ENCODE measurements at regions not wholly inside any gene's neighbourhood (a gene's known extent, or its start where the extent isn't known, plus 50 kb on each side); places are given as distances from the start of the nearest gene placed in this dataset.
A peak's percentile ranks its signal among the peaks of the same experiment; 100 is the strongest.

DNA sequence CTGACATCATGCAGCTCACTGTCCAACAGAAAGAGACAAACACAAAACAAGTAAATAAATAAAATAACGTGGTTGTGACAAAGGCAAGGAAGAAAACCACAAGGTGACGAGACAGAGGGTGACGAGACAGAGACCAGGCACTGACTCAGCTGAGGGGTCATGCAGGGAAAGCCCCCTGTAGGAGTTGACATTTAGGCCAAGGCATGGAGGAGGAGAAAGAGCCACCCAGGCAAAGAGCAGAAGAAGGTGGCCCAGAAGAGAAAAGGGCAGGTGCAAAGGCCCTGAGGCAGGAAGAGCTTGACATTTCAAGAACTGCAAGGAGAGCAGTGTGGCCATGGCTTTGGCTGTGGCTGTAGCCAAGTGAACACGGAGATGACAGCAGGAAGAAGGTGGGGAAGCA lies 65.1 kb upstream of the ID3 start:
- Histone ChIP-seq H3K4me3 (ENCODE audit: low read length) (no peak overlapping the region), H3K9me2 (replicated peaks; ENCODE audit: insufficient read depth, low read length) (no peaks in the 10 kb centered on the region), H3F3A (ENCODE audit: insufficient read depth, low read length) (peaks cover 29% of the 10 kb centered on the region), H3K4me1 (ENCODE audit: low read length) (peaks cover 52% of the 10 kb centered on the region), H3K36me3 (replicated peaks; ENCODE audit: insufficient read depth, low read length) (no peaks in the 10 kb centered on the region), H3K27me3 (replicated peaks; ENCODE audit: insufficient read depth, low read length) (no peaks in the 10 kb centered on the region), H3K27ac (ENCODE audit: low read length) (peak overlapping the region; percentile 31; the same call in 1 of the 2 replicates), H4K20me1 (ENCODE audit: insufficient read depth, low read length) (no peaks in the 10 kb centered on the region), H2AFZ (ENCODE audit: low read length) (no peak overlapping the region), H3K79me2 (ENCODE audit: low read length) (peaks cover 4% of the 10 kb centered on the region; the same call in 1 of the 2 replicates), H3K9me3 (replicated peaks; ENCODE audit: insufficient read depth, low read length) (no peaks in the 10 kb centered on the region), H3K4me2 (ENCODE audit: low read depth, low read length) (no peak overlapping the region), H3K9ac (ENCODE audit: low read length) (no peak overlapping the region)
- no peak for TF ChIP-seq EZH2phosphoT487 (IDR thresholded peaks at IDR 0.05; ENCODE audit: low read length)
- TF ChIP-seq, protein P1, sequence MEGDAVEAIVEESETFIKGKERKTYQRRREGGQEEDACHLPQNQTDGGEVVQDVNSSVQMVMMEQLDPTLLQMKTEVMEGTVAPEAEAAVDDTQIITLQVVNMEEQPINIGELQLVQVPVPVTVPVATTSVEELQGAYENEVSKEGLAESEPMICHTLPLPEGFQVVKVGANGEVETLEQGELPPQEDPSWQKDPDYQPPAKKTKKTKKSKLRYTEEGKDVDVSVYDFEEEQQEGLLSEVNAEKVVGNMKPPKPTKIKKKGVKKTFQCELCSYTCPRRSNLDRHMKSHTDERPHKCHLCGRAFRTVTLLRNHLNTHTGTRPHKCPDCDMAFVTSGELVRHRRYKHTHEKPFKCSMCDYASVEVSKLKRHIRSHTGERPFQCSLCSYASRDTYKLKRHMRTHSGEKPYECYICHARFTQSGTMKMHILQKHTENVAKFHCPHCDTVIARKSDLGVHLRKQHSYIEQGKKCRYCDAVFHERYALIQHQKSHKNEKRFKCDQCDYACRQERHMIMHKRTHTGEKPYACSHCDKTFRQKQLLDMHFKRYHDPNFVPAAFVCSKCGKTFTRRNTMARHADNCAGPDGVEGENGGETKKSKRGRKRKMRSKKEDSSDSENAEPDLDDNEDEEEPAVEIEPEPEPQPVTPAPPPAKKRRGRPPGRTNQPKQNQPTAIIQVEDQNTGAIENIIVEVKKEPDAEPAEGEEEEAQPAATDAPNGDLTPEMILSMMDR (IDR thresholded peaks at IDR 0.05; ENCODE audit: low read length): no peak
- TF ChIP-seq EZH2 (optimal IDR thresholded peaks at IDR 0.05; ENCODE audit: low read depth, low read length): no peak
- DNase-seq: no peak

DNA sequence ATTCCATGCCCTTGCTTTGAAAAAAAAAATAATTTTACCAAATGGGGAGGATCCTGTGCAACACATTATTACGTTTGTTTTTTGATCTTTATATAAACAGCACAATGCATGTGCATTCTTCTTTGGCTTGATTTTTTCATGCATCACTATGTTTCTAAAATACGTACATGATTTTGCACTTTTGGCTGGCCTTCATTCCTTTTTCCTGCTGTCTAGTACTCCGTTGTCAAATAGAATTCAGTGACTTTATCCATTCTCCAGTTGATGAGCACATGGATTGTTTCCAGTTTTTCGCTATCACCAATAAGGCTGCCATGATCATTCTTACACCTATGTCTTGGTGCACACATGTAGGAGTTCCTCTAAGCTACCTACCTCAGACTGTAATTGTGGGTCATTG lies 63.0 kb upstream of the ID3 start:
- H3K36me3 ChIP-seq (replicated peaks; ENCODE audit: insufficient read depth, low read length): no peaks in the 10 kb centered on the region
- H3K79me2 ChIP-seq (ENCODE audit: low read length): no peaks in the 10 kb centered on the region
- TF ChIP-seq EZH2phosphoT487 (IDR thresholded peaks at IDR 0.05; ENCODE audit: low read length) (no peak), EZH2 (optimal IDR thresholded peaks at IDR 0.05; ENCODE audit: low read depth, low read length) (no peak)
- TF ChIP-seq, protein P1 (IDR thresholded peaks at IDR 0.05; ENCODE audit: low read length): no peak
- peaks cover 59% of the 10 kb centered on the region for H3K4me1 ChIP-seq (ENCODE audit: low read length)
- H3K27ac ChIP-seq (ENCODE audit: low read length): no peak overlapping the region
- no peak overlapping the region for H3K9ac ChIP-seq (ENCODE audit: low read length)
- no peak for DNase-seq
- H3F3A ChIP-seq (ENCODE audit: insufficient read depth, low read length): peaks cover 35% of the 10 kb centered on the region
- H3K9me2 ChIP-seq (replicated peaks; ENCODE audit: insufficient read depth, low read length): no peaks in the 10 kb centered on the region
- no peaks in the 10 kb centered on the region for H4K20me1 ChIP-seq (ENCODE audit: insufficient read depth, low read length)
- H2AFZ ChIP-seq (ENCODE audit: low read length): no peak overlapping the region
- no peaks in the 10 kb centered on the region for H3K27me3 ChIP-seq (replicated peaks; ENCODE audit: insufficient read depth, low read length)
- no peaks in the 10 kb centered on the region for H3K9me3 ChIP-seq (replicated peaks; ENCODE audit: insufficient read depth, low read length)
- H3K4me3 ChIP-seq (ENCODE audit: low read length): no peak overlapping the region
- H3K4me2 ChIP-seq (ENCODE audit: low read depth, low read length): no peak overlapping the region

DNA sequence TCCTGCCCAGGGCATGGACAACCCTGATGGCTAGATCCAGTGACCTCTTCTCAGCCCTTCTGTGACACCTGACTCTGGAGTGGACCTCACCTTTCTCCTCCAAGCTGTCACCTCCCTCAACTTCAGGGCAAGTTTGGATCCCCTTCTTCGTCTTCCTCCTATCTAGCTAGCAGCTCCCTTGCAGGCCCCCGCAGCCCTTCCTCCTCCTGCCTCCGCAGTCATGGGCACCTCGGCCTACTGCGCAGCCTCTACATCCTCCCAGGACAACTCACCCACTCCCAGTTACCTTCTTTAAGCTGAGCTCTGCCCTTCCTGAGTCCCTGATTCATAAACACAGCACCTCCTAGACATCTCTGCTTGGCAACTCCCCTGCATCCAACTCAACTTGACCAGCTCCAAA lies 61.3 kb upstream of the ID3 start:
- Histone ChIP-seq H3K9ac (ENCODE audit: low read length) (no peak overlapping the region), H3K4me3 (ENCODE audit: low read length) (no peak overlapping the region), H3K79me2 (ENCODE audit: low read length) (no peaks in the 10 kb centered on the region), H2AFZ (ENCODE audit: low read length) (peak overlapping the region; percentile 7; the same call in 1 of the 2 replicates), H3K4me1 (ENCODE audit: low read length) (peaks cover 56% of the 10 kb centered on the region), H3K4me2 (ENCODE audit: low read depth, low read length) (peak overlapping the region; percentile 63; the same call in 1 of the 2 replicates), H3K27ac (ENCODE audit: low read length) (peak overlapping the region; percentile 79; the same call in 1 of the 2 replicates), H3K9me2 (replicated peaks; ENCODE audit: insufficient read depth, low read length) (no peaks in the 10 kb centered on the region), H3F3A (ENCODE audit: insufficient read depth, low read length) (peaks cover 29% of the 10 kb centered on the region), H3K9me3 (replicated peaks; ENCODE audit: insufficient read depth, low read length) (no peaks in the 10 kb centered on the region), H4K20me1 (ENCODE audit: insufficient read depth, low read length) (no peaks in the 10 kb centered on the region), H3K27me3 (replicated peaks; ENCODE audit: insufficient read depth, low read length) (no peaks in the 10 kb centered on the region), H3K36me3 (replicated peaks; ENCODE audit: insufficient read depth, low read length) (no peaks in the 10 kb centered on the region)
- no peak for DNase-seq
- no peak for TF ChIP-seq EZH2 (optimal IDR thresholded peaks at IDR 0.05; ENCODE audit: low read depth, low read length)
- TF ChIP-seq, protein P1 (IDR thresholded peaks at IDR 0.05; ENCODE audit: low read length): no peak
- no peak for TF ChIP-seq EZH2phosphoT487 (IDR thresholded peaks at IDR 0.05; ENCODE audit: low read length)

All from MM.1S (cell line).